H1 (cell line): ENCODE measurements at regions not wholly inside any gene's neighbourhood (a gene's known extent, or its start where the extent isn't known, plus 50 kb on each side); places are given as distances from the start of the nearest gene placed in this dataset.

Experiments
- CTCF ChIA-PET: fragments of 300-600 bp; sonication (Branson Sonifier 250); formaldehyde crosslinking; loops from one replicate; lab custom pipeline; 2021; ENCODE audit not compliant: partially characterized antibody; lab: Charles Lee
- POLR2A ChIA-PET: fragments of 300-600 bp; sonication (Branson Sonifier 250); formaldehyde crosslinking; loops from one replicate; lab custom pipeline; 2021; ENCODE audit warnings: inconsistent platforms; ENCODE audit not compliant: partially characterized antibody; lab: Charles Lee
- DNase-seq, 2 experiments: peaks; one replicate each; pipeline versions ENCODE4 v3.0.0 to v3.0.0-alpha.2; 2010 to 2022; ENCODE audit warnings: low spot score in 2 of 2, low read depth in 1 of 2, mixed read lengths in 1 of 2
- FAIRE-seq: peaks from 2 replicates; lab custom pipeline; 2011; peaks lifted over from hg19 to GRCh38; lab: Jason Lieb, UNC
- H2AFZ ChIP-seq: 2 replicates; pipeline ENCODE4 v1.8.1; 2012; ENCODE audit warnings: low read length, inconsistent platforms
- H2AK5ac ChIP-seq: 2 replicates; pipeline ENCODE4 v1.6.1; 2013; ENCODE audit warnings: low read depth, low read length
- H2BK120ac ChIP-seq: replicated peaks from 2 replicates; pipeline ENCODE3; 2013; ENCODE audit warnings: low read depth, low read length, inconsistent platforms
- H2BK12ac ChIP-seq: 2 replicates; pipeline ENCODE4 v1.6.1; 2013; ENCODE audit warnings: low read depth, low read length
- H2BK15ac ChIP-seq: 2 replicates; pipeline ENCODE4 v1.6.1; 2013; ENCODE audit warnings: low read length
- H2BK20ac ChIP-seq: 2 replicates; pipeline ENCODE4 v1.6.1; 2013; ENCODE audit warnings: low read length
- H2BK5ac ChIP-seq: 2 replicates; pipeline ENCODE4 v1.6.1; 2013; ENCODE audit warnings: low read depth, low read length
- H3K14ac ChIP-seq: 2 replicates; pipeline ENCODE4 v1.6.1; 2013; ENCODE audit warnings: inconsistent platforms; ENCODE audit not compliant: insufficient read length
- H3K18ac ChIP-seq: 2 replicates; pipeline ENCODE4 v1.6.1; 2013; ENCODE audit warnings: low read length; ENCODE audit errors: extremely low read depth
- H3K23ac ChIP-seq: 2 replicates; pipeline ENCODE4 v1.6.1; 2013; ENCODE audit warnings: inconsistent platforms; ENCODE audit not compliant: insufficient read length
- H3K23me2 ChIP-seq: 2 replicates; pipeline ENCODE4 v1.6.1; 2013; ENCODE audit warnings: low read depth, low read length
- H3K27ac ChIP-seq: 2 replicates; pipeline ENCODE4 v1.6.1; 2011; ENCODE audit warnings: low read depth, low read length, inconsistent platforms
- H3K27me3 ChIP-seq, 4 experiments: replicated peaks in 1 of 4; 1 replicate in 1 of 4; 2 replicates in 3 of 4; pipeline versions ENCODE4 v1.6.1 to v1.8.1; 2011 to 2013; ENCODE audit warnings: low read length in 3 of 4, mild to moderate bottlenecking in 3 of 4, inconsistent platforms in 2 of 4, mixed read lengths in 2 of 4, moderate library complexity in 1 of 4; ENCODE audit not compliant: control insufficient read depth in 3 of 4, insufficient read depth in 3 of 4; ENCODE audit errors: extremely low read depth in 1 of 4
- H3K36me3 ChIP-seq, 4 experiments: 2 replicates each; pipeline versions ENCODE4 v1.6.1 to v1.8.1; 2011 to 2013; ENCODE audit warnings: mild to moderate bottlenecking in 4 of 4, low read length in 3 of 4, moderate library complexity in 2 of 4, control low read depth in 1 of 4, inconsistent platforms in 1 of 4; ENCODE audit not compliant: insufficient read depth in 4 of 4, control insufficient read depth in 2 of 4
- H3K4ac ChIP-seq: replicated peaks from 2 replicates; pipeline ENCODE3; 2013; ENCODE audit warnings: low read length, low read depth, mixed read lengths, inconsistent platforms; ENCODE audit not compliant: insufficient read length
- H3K4me1 ChIP-seq, 4 experiments: replicated peaks in 1 of 4; 1 replicate in 1 of 4; 2 replicates in 3 of 4; pipeline versions ENCODE4 v1.6.1 to v1.8.1; 2011 to 2013; ENCODE audit warnings: low read length in 3 of 4, inconsistent platforms in 2 of 4, mixed read lengths in 1 of 4; ENCODE audit not compliant: insufficient read depth in 4 of 4, control insufficient read depth in 3 of 4
- H3K4me2 ChIP-seq, 2 experiments: 2 replicates each; pipeline versions ENCODE4 v1.6.1 to v1.8.1; 2011 to 2013; ENCODE audit warnings: low read depth in 2 of 2, low read length in 2 of 2, control low read depth in 1 of 2, inconsistent platforms in 1 of 2, mild to moderate bottlenecking in 1 of 2; ENCODE audit not compliant: insufficient read depth in 1 of 2
- H3K4me3 ChIP-seq, 4 experiments: fragments of 200-600, 300-600 bp in 1 of 4; sonication (generic), shearing (Covaris generic), sonication (Bioruptor Twin) in 1 of 4; 2 replicates each; pipeline versions ENCODE4 v1.5.1 to v1.8.1; 2011 to 2016; ENCODE audit warnings: low read length in 4 of 4, low read depth in 3 of 4, control low read depth in 2 of 4, inconsistent platforms in 2 of 4, mild to moderate bottlenecking in 2 of 4, mixed read lengths in 1 of 4, moderate library complexity in 1 of 4; ENCODE audit not compliant: insufficient read depth in 2 of 4; ENCODE audit errors: extremely low read depth in 1 of 4
- H3K56ac ChIP-seq: replicated peaks from 2 replicates; pipeline ENCODE3; 2013; ENCODE audit warnings: low read depth, mild to moderate bottlenecking, mixed read lengths, low read length, inconsistent platforms; ENCODE audit not compliant: insufficient read length
- H3K79me1 ChIP-seq: 2 replicates; pipeline ENCODE4 v1.6.1; 2013; ENCODE audit warnings: low read depth, low read length, control low read depth
- H3K79me2 ChIP-seq, 2 experiments: 2 replicates each; pipeline versions ENCODE4 v1.6.1 to v1.8.1; 2012 to 2013; ENCODE audit warnings: low read length in 2 of 2, mild to moderate bottlenecking in 2 of 2, inconsistent platforms in 1 of 2; ENCODE audit not compliant: insufficient read depth in 2 of 2, control insufficient read depth in 1 of 2
- H3K9ac ChIP-seq, 4 experiments: replicated peaks in 1 of 4; 1 replicate in 1 of 4; 2 replicates in 3 of 4; pipeline versions ENCODE4 v1.6.1 to v1.8.1; 2011 to 2013; ENCODE audit warnings: low read depth in 3 of 4, low read length in 3 of 4, control low read depth in 2 of 4, mild to moderate bottlenecking in 2 of 4, moderate library complexity in 2 of 4, inconsistent platforms in 1 of 4; ENCODE audit errors: extremely low read depth in 1 of 4
- H3K9me3 ChIP-seq, 2 experiments: 2 replicates each; pipeline versions ENCODE4 v1.6.1 to v1.8.1; 2012 to 2013; ENCODE audit warnings: mild to moderate bottlenecking in 2 of 2, moderate library complexity in 2 of 2, control low read depth in 1 of 2, inconsistent platforms in 1 of 2, low read depth in 1 of 2, low read length in 1 of 2, mixed read lengths in 1 of 2; ENCODE audit not compliant: insufficient read depth in 2 of 2
- H4K20me1 ChIP-seq, 2 experiments: replicated peaks in 1 of 2; 2 replicates each; pipeline versions ENCODE3 to v1.8.1; 2011 to 2013; ENCODE audit warnings: inconsistent platforms in 2 of 2, low read length in 2 of 2, mild to moderate bottlenecking in 1 of 2; ENCODE audit not compliant: insufficient read depth in 2 of 2, control insufficient read depth in 1 of 2
- H4K5ac ChIP-seq: 2 replicates; pipeline ENCODE4 v1.6.1; 2013; ENCODE audit warnings: low read length, low read depth, mixed read lengths, inconsistent platforms; ENCODE audit not compliant: insufficient read length
- H4K8ac ChIP-seq: 2 replicates; pipeline ENCODE4 v1.8.0; 2013; ENCODE audit warnings: mild to moderate bottlenecking, moderate library complexity, low read length, inconsistent platforms; ENCODE audit not compliant: insufficient read depth; ENCODE audit errors: extremely low read depth
- H4K91ac ChIP-seq: replicated peaks from 2 replicates; pipeline ENCODE3; 2013; ENCODE audit warnings: low read length, mixed read lengths, inconsistent platforms; ENCODE audit not compliant: insufficient read length
- RAD21 ChIP-seq, 2 experiments: IDR thresholded peaks in 1 of 2; conservative IDR thresholded peaks in 1 of 2; 2 replicates each; pipeline ENCODE4 v1.6.1; 2011; ENCODE audit warnings: low read depth in 2 of 2, low read length in 2 of 2, improper control_type of control experiment in 1 of 2, inconsistent platforms in 1 of 2, mild to moderate bottlenecking in 1 of 2, moderate library complexity in 1 of 2
- WGBS, 2 experiments: shearing (Covaris generic) in 1 of 2; methylation state at CpG; one replicate each; pipeline versions ENCODE4 v1.1.6 to v1.1.7; 2013 to 2015; ENCODE audit warnings: low lambda C conversion rate in 2 of 2, mixed read lengths in 2 of 2, inconsistent platforms in 1 of 2, low coverage in 1 of 2, missing lambda C conversion rate in 1 of 2; ENCODE audit not compliant: insufficient replicate concordance in 2 of 2, insufficient coverage in 1 of 2, insufficient read length in 1 of 2; ENCODE audit errors: extremely low coverage in 1 of 2, missing lambda C conversion rate in 1 of 2; 5-methylcytosine and 5-hydroxymethylcytosine counted together
- TF ChIP-seq, protein P1 (sequence below), 3 experiments: IDR thresholded peaks; 1 replicate in 2 of 3; 2 replicates in 1 of 3; pipeline versions ENCODE4 v1.5.1 to v1.6.1; 2011; ENCODE audit warnings: low read length in 3 of 3, mild to moderate bottlenecking in 3 of 3, inconsistent platforms in 2 of 3, low read depth in 1 of 3, moderate library complexity in 1 of 3; ENCODE audit not compliant: insufficient read depth in 1 of 3; ENCODE audit errors: control extremely low read depth in 1 of 3
- TF ChIP-seq, protein P2 (sequence below): IDR thresholded peaks from 2 replicates; pipeline ENCODE4 v1.6.1; 2012; ENCODE audit warnings: low read length, inconsistent platforms

DNA sequence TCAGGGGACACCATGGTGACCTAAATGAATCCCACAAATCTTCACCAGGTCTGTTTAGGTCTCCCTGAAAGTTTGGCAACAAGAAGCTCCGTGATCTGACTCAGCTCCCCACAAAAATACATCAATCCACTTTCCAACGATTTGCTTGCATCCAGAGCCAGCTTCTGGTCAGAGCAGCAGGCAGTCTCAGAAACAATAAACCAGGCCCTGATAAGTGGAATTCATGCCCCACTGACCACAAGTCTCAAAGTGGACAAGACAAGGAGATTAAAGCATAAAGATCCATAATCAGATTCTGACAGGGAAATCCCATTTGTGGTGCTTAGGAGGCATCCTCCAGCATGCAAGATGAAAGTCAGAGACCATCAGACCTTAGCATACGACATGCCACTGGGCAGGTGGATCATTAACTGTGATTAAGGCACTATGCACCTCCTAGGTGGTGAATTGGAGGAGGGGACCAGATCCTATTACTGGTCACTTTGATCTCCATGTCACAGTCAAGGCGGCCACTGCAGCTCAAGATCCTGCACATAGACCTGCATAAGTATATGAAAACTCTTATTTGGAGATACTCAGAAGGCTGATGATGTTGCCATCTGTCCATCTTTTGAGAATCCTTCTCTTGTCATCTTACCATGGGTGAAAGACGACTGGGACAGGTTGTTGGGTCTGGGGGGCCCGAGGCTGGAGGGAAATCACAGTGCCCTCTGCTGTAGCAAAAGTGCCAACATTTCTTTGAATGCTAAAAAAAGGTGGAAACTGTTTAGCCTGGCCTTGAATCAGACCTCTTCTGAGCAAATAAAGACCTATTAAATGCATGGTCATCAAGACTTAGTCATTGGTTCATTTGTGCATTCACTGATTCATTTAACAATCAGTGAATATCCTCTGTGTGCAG, 309.2 kb upstream of the CCL2 start:
- Histone ChIP-seq H2BK120ac (no peak overlapping the region), H3K4ac (no peak overlapping the region), H4K91ac (no peak overlapping the region), H3K9ac (no peak overlapping the region), H3K27me3 (no peaks in the 10 kb centered on the region), H3K79me1 (no peaks in the 10 kb centered on the region), H3K4me3 (no peak overlapping the region), H3K27ac (no peak overlapping the region), H3K56ac (no peak overlapping the region), H3K9me3 (no peaks in the 10 kb centered on the region), H2BK5ac (no peak overlapping the region), H3K4me1 (no peaks in the 10 kb centered on the region), H4K5ac (no peak overlapping the region), H2BK15ac (no peak overlapping the region), H3K23ac (no peak overlapping the region), H2BK20ac (no peak overlapping the region), H3K4me2 (no peak overlapping the region), H4K20me1 (peaks cover 0 to 2% of the 10 kb centered on the region in 2 experiments), H3K36me3 (no peaks in the 10 kb centered on the region), H2BK12ac (no peak overlapping the region), H2AK5ac (no peak overlapping the region), H3K18ac (no peak overlapping the region), H2AFZ (no peak overlapping the region), H3K23me2 (no peaks in the 10 kb centered on the region), H4K8ac (no peak overlapping the region), H3K14ac (no peak overlapping the region), H3K79me2 (no peaks in the 10 kb centered on the region)
- DNase-seq = no peak
- 69% methylated on average over 6 of the region's 6 CpGs; no CpG with 5 or more reads in 1 of the 2 experiments for WGBS, 2 experiments
- ChIA-PET CTCF (interaction anchor here (0.6 to 9.6 kb wide), 22 partner anchors 9 to 293 kb away, joined by 3 to 101 read pairs (median 3); no protein-coding TSS in a partner anchor), POLR2A (no interaction called here)
- FAIRE-seq = peak; percentile 13
- TF ChIP-seq RAD21 (IDR thresholded peaks at IDR 0.05 in 1 of 2, conservative IDR thresholded peaks at IDR 0.05 in 1 of 2; ENCODE audit: low read depth in 2 of 2, low read length in 2 of 2) = peak; percentile 51 to 60
- TF ChIP-seq, protein P1, sequence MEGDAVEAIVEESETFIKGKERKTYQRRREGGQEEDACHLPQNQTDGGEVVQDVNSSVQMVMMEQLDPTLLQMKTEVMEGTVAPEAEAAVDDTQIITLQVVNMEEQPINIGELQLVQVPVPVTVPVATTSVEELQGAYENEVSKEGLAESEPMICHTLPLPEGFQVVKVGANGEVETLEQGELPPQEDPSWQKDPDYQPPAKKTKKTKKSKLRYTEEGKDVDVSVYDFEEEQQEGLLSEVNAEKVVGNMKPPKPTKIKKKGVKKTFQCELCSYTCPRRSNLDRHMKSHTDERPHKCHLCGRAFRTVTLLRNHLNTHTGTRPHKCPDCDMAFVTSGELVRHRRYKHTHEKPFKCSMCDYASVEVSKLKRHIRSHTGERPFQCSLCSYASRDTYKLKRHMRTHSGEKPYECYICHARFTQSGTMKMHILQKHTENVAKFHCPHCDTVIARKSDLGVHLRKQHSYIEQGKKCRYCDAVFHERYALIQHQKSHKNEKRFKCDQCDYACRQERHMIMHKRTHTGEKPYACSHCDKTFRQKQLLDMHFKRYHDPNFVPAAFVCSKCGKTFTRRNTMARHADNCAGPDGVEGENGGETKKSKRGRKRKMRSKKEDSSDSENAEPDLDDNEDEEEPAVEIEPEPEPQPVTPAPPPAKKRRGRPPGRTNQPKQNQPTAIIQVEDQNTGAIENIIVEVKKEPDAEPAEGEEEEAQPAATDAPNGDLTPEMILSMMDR (IDR thresholded peaks at IDR 0.05; ENCODE audit: control extremely low read depth in 1 of 3, insufficient read depth in 1 of 3, low read depth in 1 of 3, low read length in 3 of 3) = peak; percentile 21 to 45 (median 29)
- TF ChIP-seq, protein P2, sequence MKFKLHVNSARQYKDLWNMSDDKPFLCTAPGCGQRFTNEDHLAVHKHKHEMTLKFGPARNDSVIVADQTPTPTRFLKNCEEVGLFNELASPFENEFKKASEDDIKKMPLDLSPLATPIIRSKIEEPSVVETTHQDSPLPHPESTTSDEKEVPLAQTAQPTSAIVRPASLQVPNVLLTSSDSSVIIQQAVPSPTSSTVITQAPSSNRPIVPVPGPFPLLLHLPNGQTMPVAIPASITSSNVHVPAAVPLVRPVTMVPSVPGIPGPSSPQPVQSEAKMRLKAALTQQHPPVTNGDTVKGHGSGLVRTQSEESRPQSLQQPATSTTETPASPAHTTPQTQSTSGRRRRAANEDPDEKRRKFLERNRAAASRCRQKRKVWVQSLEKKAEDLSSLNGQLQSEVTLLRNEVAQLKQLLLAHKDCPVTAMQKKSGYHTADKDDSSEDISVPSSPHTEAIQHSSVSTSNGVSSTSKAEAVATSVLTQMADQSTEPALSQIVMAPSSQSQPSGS = no peak
